Stimulated activated naive CD8-positive, alpha-beta T cell treated with anti-CD3 and anti-CD28 coated beads, Interleukin-15, amount 100 ng/mL, for 72 hours (primary cell): ENCODE measurements at regions not wholly inside any gene's neighbourhood (a gene's known extent, or its start where the extent isn't known, plus 50 kb on each side); places are given as distances from the start of the nearest gene placed in this dataset.
"Not testable (repeated sequence)": the region's sequence is repeated elsewhere in the genome, so short reads cannot be mapped to it uniquely, and the experiment has no call there.

ENCODE experiments used
- ATAC-seq: fragments of 150-1000 bp; cut with Tn5 transposase; 2 replicates; pipeline ENCODE4 v1.10.0; 2021; ENCODE audit warnings: mild to moderate bottlenecking, moderate library complexity
- DNase-seq, 2 donors: peaks; one replicate each; pipeline ENCODE4 v3.0.0; 2021 to 2022
- H3K27ac Mint-ChIP-seq, 2 donors: one replicate each; pipeline ENCODE4 v1.8.0; 2022; ENCODE audit warnings: mild to moderate bottlenecking in 2 of 2, mixed read lengths in 2 of 2, moderate library complexity in 2 of 2
- H3K27me3 Mint-ChIP-seq: one replicate; pipeline ENCODE4 v1.8.0; 2022; ENCODE audit warnings: mixed read lengths
- H3K4me1 Mint-ChIP-seq: one replicate; pipeline ENCODE4 v1.8.0; 2022; ENCODE audit warnings: mild to moderate bottlenecking, mixed read lengths
- H3K4me3 Mint-ChIP-seq, 2 donors: one replicate each; pipeline ENCODE4 v1.8.0; 2022; ENCODE audit warnings: mild to moderate bottlenecking in 2 of 2, mixed read lengths in 2 of 2, moderate library complexity in 1 of 2
- H3K9me3 Mint-ChIP-seq, 2 donors: one replicate each; pipeline ENCODE4 v1.8.0; 2022; ENCODE audit warnings: mixed read lengths in 2 of 2

GRCh38 chr17:68675723-68676122 lies 74.6 kb upstream of the FAM20A start:
- no peak overlapping the region for H3K27ac Mint-ChIP-seq
- H3K4me1 Mint-ChIP-seq: no peaks in the 10 kb centered on the region
- DNase-seq (no peak), ATAC-seq (no peak)
- H3K4me3 Mint-ChIP-seq: no peak overlapping the region
- peaks cover 8% of the 10 kb centered on the region for H3K27me3 Mint-ChIP-seq
- H3K9me3 Mint-ChIP-seq: no peaks in the 10 kb centered on the region

- Mint-ChIP-seq H3K9me3 (no peaks in the 10 kb centered on the region), H3K4me1 (no peaks in the 10 kb centered on the region), H3K4me3 (no peak overlapping the region), H3K27ac (no peak overlapping the region), H3K27me3 (peaks cover 16% of the 10 kb centered on the region)
- ATAC-seq (no peak), DNase-seq (no peak)
Measured at GRCh38 chr17:68674029-68674925, 73.1 kb upstream of the FAM20A start.

GRCh38 chr17:68670967-68671693 lies 70.0 kb upstream of the FAM20A start:
- Mint-ChIP-seq H3K4me3 (no peak overlapping the region), H3K9me3 (no peaks in the 10 kb centered on the region), H3K27ac (no peak overlapping the region), H3K27me3 (peaks cover 40% of the 10 kb centered on the region), H3K4me1 (no peaks in the 10 kb centered on the region)
- DNase-seq: no peak
- no peak for ATAC-seq

DNA sequence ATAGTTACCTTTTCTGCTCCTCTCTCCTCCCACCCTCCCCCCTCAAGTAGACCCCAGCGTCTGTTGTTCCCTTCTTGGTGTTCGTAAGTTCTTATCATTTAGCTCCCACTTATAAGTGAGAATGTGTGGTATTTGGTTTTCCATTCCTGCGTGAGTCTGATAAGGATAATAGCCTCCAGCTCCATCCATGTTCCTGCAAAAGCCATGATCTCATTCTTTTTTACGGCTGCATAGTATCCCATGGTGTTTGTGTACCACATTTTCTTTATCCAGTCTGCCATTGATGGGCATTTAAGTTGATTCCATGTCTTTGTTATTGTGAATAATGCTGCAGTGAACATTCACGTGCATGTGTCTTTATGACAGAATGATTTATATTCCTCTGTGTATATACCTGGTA lies 65.3 kb upstream of the FAM20A start:
- H3K4me1 Mint-ChIP-seq, ATAC-seq, H3K27ac Mint-ChIP-seq, H3K9me3 Mint-ChIP-seq, DNase-seq, H3K4me3 Mint-ChIP-seq: not testable (repeated sequence)
- H3K27me3 Mint-ChIP-seq: peaks cover 43% of the 10 kb centered on the region

- Mint-ChIP-seq H3K4me3 (no peak overlapping the region), H3K27ac (no peak overlapping the region), H3K9me3 (no peaks in the 10 kb centered on the region), H3K4me1 (no peaks in the 10 kb centered on the region), H3K27me3 (peaks cover 43% of the 10 kb centered on the region)
- no peak for DNase-seq
- ATAC-seq: no peak
Measured at GRCh38 chr17:68665373-68665772, 64.2 kb upstream of the FAM20A start.

DNA sequence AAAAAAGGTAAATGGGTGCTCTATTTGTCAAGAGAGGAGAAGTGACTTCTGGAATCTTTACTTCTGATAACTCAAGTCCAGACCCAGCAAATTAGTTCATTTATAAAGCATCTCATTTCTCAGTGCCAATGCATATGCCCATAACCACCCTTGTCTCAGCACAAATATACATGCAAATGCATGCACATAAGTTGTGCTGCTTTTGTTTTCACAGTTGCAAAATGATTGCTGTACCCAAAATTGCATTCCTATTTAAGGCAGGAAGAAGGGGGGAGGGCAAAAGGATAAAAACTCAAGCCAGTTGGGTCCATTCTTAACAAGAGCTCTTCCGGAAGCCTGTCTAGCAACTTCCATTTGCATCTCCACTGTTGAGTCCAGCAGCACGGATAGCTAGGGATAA lies 61.3 kb upstream of the FAM20A start:
- Mint-ChIP-seq H3K27ac (no peak overlapping the region), H3K4me1 (no peaks in the 10 kb centered on the region), H3K9me3 (no peaks in the 10 kb centered on the region), H3K4me3 (no peak overlapping the region), H3K27me3 (peaks cover 31% of the 10 kb centered on the region)
- DNase-seq (no peak), ATAC-seq (no peak)

GRCh38 chr17:68662037-68662432 lies 60.9 kb upstream of the FAM20A start:
- Mint-ChIP-seq H3K27me3 (peaks cover 31% of the 10 kb centered on the region), H3K4me3 (no peak overlapping the region), H3K27ac (no peak overlapping the region), H3K4me1 (no peaks in the 10 kb centered on the region), H3K9me3 (no peaks in the 10 kb centered on the region)
- ATAC-seq (no peak), DNase-seq (no peak)

- Mint-ChIP-seq H3K27me3 (peaks cover 27% of the 10 kb centered on the region), H3K27ac (no peak overlapping the region), H3K4me1 (no peaks in the 10 kb centered on the region), H3K4me3 (no peak overlapping the region), H3K9me3 (no peaks in the 10 kb centered on the region)
- ATAC-seq (no peak), DNase-seq (no peak)
Measured at GRCh38 chr17:68661265-68662036, 60.3 kb upstream of the FAM20A start.

DNA sequence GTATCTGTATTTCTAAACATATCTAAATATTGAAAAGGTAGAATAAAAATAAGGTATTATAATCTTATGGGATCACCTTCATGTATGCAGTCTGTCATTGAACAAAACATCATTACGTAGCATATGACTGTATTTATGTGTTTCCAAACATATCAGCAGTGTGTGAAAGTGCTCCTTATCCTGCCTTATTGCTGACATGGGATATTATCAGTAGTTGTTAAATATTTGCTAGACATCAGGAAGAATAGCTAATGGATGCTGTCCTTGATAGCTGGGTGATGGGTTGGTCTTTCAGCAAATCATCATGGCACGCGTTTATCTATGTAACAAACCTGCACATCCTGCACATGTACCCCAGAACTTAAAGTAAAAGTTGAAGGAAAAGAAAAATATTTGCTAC lies 59.1 kb upstream of the FAM20A start:
- Mint-ChIP-seq H3K27me3 (peaks cover 16% of the 10 kb centered on the region), H3K9me3 (no peaks in the 10 kb centered on the region), H3K27ac (no peak overlapping the region), H3K4me1 (no peaks in the 10 kb centered on the region), H3K4me3 (no peak overlapping the region)
- ATAC-seq: no peak
- no peak for DNase-seq

DNA sequence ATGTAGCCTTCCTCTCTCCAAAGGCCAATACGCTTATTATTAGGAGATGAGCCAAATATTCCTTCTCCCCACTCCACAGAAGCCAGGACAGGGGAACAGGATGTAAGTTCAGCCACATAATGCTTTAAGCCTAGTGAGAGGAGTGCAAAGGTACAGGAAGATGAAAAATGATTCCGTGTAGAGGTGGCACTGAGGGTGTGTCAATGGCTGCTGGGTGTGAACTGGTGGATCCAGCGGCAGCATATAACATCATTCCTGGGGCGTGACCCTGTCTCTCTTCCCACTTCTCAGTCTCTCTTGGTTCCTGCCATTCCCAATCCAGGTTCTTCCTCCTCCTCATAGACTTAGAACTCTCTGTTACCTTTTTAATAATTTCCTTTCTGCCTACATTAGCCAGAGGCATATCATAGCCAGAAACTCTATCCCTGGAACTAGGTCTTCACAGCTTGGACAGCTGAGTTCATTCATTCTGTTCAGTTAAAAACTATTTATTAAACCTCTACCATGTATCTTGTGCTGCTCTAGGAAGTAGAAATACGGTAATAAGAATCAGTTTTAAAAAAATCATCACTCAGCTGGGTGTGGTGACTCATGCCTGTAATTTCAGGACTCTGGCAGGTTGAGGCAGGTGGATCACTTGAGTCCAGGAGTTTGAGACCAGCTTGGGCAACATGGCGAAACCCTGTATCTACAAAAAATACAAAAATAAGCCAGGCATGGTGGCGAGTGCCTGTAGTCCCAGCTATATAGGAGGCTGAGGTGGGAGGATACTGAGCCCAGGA lies 58.0 kb upstream of the FAM20A start:
- no peak for ATAC-seq
- no peak overlapping the region for H3K4me3 Mint-ChIP-seq
- no peak overlapping the region for H3K27ac Mint-ChIP-seq

DNA sequence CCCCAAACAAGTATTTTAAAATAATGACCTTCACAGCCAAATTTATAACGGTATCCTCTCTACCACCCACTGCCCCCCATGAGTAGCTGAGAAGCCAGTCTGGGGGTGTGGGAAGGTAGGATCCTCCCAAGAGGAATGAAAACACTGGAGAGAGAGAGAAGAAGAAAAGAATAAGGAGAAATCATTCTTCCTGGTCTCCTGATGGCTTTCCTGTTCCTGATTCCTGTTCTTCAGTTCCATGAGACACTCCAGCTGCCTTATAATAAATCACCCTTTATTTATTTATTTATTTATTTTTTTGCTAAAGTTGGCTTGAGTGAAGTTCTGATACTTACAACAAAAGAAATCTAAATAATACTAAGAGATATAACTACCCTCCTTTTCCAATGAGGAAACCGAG lies 56.4 kb upstream of the FAM20A start:
- no peak overlapping the region for H3K4me3 Mint-ChIP-seq

More for the DNA sequence above, 58.0 kb upstream of the FAM20A start:
- DNase-seq: no peak
- peaks cover 13% of the 10 kb centered on the region for H3K27me3 Mint-ChIP-seq
- no peaks in the 10 kb centered on the region for H3K4me1 Mint-ChIP-seq
- no peaks in the 10 kb centered on the region for H3K9me3 Mint-ChIP-seq

GRCh38 chr17:68657166-68657565 lies 56.0 kb upstream of the FAM20A start:
- peaks cover 13% of the 10 kb centered on the region for H3K27me3 Mint-ChIP-seq
- H3K4me1 Mint-ChIP-seq: no peaks in the 10 kb centered on the region
- no peak for DNase-seq
- no peaks in the 10 kb centered on the region for H3K9me3 Mint-ChIP-seq
- no peak for ATAC-seq
- H3K4me3 Mint-ChIP-seq: no peak overlapping the region
- H3K27ac Mint-ChIP-seq: no peak overlapping the region

More for the DNA sequence above, 56.4 kb upstream of the FAM20A start:
- ATAC-seq (no peak), DNase-seq (no peak)
- Mint-ChIP-seq H3K9me3 (no peaks in the 10 kb centered on the region), H3K27me3 (peaks cover 13% of the 10 kb centered on the region), H3K4me1 (no peaks in the 10 kb centered on the region), H3K27ac (no peak overlapping the region)

DNA sequence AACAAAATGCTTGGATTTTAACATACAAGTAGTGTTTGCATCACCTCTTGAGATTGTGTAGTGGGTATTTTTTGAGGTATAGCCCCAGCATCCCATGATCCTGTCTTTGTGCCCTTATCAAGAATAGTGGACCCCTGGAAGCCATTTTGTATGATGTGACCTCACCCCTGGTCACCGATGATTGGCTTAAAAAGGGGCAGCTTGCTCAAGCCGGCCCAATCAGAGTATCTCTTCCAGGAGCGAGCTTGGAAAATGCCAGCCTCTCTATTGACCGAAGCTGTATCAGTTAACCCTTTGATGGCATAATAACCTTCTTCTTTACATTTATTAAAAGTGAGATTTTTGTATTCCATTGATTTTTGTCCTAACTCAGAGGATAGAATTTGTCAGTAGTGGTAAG lies 55.5 kb upstream of the FAM20A start:
- ATAC-seq (no peak), DNase-seq (no peak)
- no peak overlapping the region for H3K27ac Mint-ChIP-seq
- H3K4me3 Mint-ChIP-seq: no peak overlapping the region
- H3K4me1 Mint-ChIP-seq: no peaks in the 10 kb centered on the region
- no peaks in the 10 kb centered on the region for H3K9me3 Mint-ChIP-seq
- H3K27me3 Mint-ChIP-seq: peaks cover 13% of the 10 kb centered on the region
